GM23338 (cell line): ENCODE measurements at regions not wholly inside any gene's neighbourhood (a gene's known extent, or its start where the extent isn't known, plus 50 kb on each side); places are given as distances from the start of the nearest gene placed in this dataset.

Source experiments
- CTCF ChIP-seq, 2 experiments: fragments of 200-600 bp in 1 of 2; sonication (generic) in 1 of 2; conservative IDR thresholded peaks; 2 replicates each; pipeline versions ENCODE4 v1.5.1 to v1.6.1; 2016 to 2017; ENCODE audit warnings: antibody characterized with exemption in 2 of 2, low read depth in 2 of 2, mild to moderate bottlenecking in 2 of 2, moderate library complexity in 1 of 2
- ZNF114 ChIP-seq: fragments of 250-450 bp; sonication (Bioruptor Pico); IDR thresholded peaks from 2 replicates; pipeline ENCODE4 v1.5.0; 2020; ENCODE audit warnings: mild to moderate bottlenecking, moderate library complexity

- TF ChIP-seq CTCF (conservative IDR thresholded peaks at IDR 0.05; ENCODE audit: low read depth in 2 of 2) (no peak), ZNF114 (CRISPR knock-in tag) (no peak)
Measured at GRCh38 chr3:109563149-109563548, 225.8 kb upstream of the DPPA4 start.
